RWPE1 (cell line): ENCODE measurements at regions not wholly inside any gene's neighbourhood (a gene's known extent, or its start where the extent isn't known, plus 50 kb on each side); places are given as distances from the start of the nearest gene placed in this dataset.

Experiments used
- CTCF ChIA-PET: fragments of 350-600 bp; sonication (Branson Sonifier 250); formaldehyde crosslinking; extraction: SDS; loops from one replicate; lab custom pipeline; 2021; lab: Yijun Ruan, JAX
- POLR2A ChIA-PET: fragments of 400-600 bp; formaldehyde crosslinking; extraction: SDS; loops from one replicate; lab custom pipeline; 2020; ENCODE audit warnings: antibody characterized with exemption; ENCODE audit not compliant: low non-redundant PET; lab: Yijun Ruan, JAX
- DNase-seq: peaks from one replicate; pipeline ENCODE4 v3.0.0; 2012; ENCODE audit warnings: low spot score
- H3K27ac ChIP-seq: fragments of 450-650 bp; 2 replicates; pipeline ENCODE4 v1.5.1; 2017
- CTCF ChIP-seq: fragments of 450-650 bp; conservative IDR thresholded peaks from 2 replicates; pipeline ENCODE4 v1.5.1; 2017; ENCODE audit warnings: low read depth, mild to moderate bottlenecking

- POLR2A ChIA-PET, result no interaction called here
These were observed 171.9 kb downstream of the OTUD1 start for GRCh38 chr10:23610626-23611307.

GRCh38 chr10:23611308-23612029, 172.6 kb downstream of the OTUD1 start:
- ChIA-PET POLR2A (no interaction called here), CTCF (no interaction called here)
- H3K27ac ChIP-seq, result no peak overlapping the region
- no peak for TF ChIP-seq CTCF
- no peak for DNase-seq

More at GRCh38 chr10:23610626-23611307, 171.9 kb downstream of the OTUD1 start:
- DNase-seq, result no peak
- CTCF ChIA-PET, result interaction anchor here (0.8 kb wide), 1 partner anchor 13 kb away, joined by 3 read pairs; no protein-coding TSS in a partner anchor
- no peak for TF ChIP-seq CTCF
- H3K27ac ChIP-seq, result no peak overlapping the region

- no peak overlapping the region for H3K27ac ChIP-seq
- ChIA-PET POLR2A (no interaction called here), CTCF (no interaction called here)
- DNase-seq, result no peak
- TF ChIP-seq CTCF, result no peak
These were observed 175.0 kb downstream of the OTUD1 start for GRCh38 chr10:23613900-23614299.

GRCh38 chr10:23614483-23614882, 175.6 kb downstream of the OTUD1 start:
- CTCF ChIA-PET, result no interaction called here
- no peak overlapping the region for H3K27ac ChIP-seq
- no peak for TF ChIP-seq CTCF
- POLR2A ChIA-PET, result no interaction called here
- no peak for DNase-seq

- ChIA-PET POLR2A (no interaction called here), CTCF (no interaction called here)
- no peak for TF ChIP-seq CTCF
- no peak for DNase-seq
- no peak overlapping the region for H3K27ac ChIP-seq
These were observed 191.5 kb downstream of the OTUD1 start for GRCh38 chr10:23630376-23630775.

GRCh38 chr10:23630885-23631284, 192.0 kb downstream of the OTUD1 start:
- DNase-seq, result no peak
- POLR2A ChIA-PET, result no interaction called here
- TF ChIP-seq CTCF, result no peak
- CTCF ChIA-PET, result no interaction called here
- H3K27ac ChIP-seq, result no peak overlapping the region
